ENCODE measurements at regions not wholly inside any gene's neighbourhood (a gene's known extent, or its start where the extent isn't known, plus 50 kb on each side); places are given as distances from the start of the nearest gene placed in this dataset.

DNA sequence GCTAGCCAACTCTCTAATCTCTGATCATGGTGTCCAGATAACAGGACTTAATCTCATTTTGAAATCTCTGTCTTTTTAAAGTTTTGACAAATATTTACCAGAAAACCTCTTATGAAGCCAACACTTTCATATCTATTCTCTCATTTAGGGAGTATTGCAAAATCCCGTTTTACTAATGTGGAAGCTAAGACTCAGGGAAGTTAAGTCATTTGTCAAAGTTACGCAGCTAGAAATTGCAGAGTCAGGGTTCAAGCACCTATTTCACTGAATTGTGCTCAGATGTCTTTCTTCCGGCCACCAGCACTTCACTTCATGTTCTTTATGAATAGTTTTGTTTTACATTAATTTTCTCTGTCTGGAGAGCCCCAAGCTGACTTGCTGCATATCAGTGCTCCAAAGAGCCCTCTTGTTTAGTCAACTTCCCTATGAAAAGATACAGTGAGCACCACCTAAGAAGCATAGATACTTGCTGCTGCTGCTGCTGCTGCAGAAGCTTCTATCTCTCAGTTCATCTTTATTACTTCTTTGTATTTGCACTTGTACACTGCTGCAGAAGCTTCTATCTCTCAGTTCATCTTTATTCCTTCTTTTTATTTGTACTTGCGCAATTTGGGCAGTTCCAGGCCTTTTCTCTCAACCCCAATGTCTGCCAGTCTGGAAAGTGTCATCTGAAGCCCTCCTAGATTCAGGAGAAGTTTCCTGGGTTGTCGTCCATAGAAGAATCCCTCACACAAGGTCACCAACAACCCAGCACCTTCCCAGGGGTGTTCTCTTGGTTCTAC, 329.7 kb downstream of the MAFB start:
- DNase-seq, result no peak
- TF ChIP-seq GATA1 (IDR thresholded peaks at IDR 0.05; ENCODE audit: low read depth, low read length) (no peak), POLR2A (IDR thresholded peaks at IDR 0.05; ENCODE audit: low read length) (no peak)

- no peak for TF ChIP-seq GATA1 (IDR thresholded peaks at IDR 0.05; ENCODE audit: low read depth, low read length)
- TF ChIP-seq POLR2A (IDR thresholded peaks at IDR 0.05; ENCODE audit: low read length), result no peak
- no peak for DNase-seq
Measured at GRCh38 chr20:40354880-40355279, 334.2 kb downstream of the MAFB start.

DNA sequence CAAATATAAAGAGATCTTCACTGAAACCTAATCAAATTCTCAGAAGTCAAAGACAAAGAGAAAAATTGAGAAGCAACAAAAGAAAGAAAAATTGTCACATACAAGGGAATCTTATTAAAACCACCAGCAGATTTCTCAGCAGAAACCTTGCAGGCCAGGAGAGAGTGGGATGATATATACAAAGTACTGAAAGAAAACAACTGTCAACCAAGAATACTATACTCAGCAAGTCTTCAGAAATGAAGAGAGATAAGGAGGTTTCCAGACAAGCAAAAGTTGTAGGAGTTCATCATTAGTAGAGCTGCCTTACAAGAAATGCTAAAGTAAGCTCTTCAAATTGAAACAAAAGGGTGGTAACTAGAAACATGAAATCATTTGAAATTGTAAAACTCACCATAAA, 345.6 kb downstream of the MAFB start:
- no peak for DNase-seq
- TF ChIP-seq GATA1 (IDR thresholded peaks at IDR 0.05; ENCODE audit: low read depth, low read length) (no peak), POLR2A (IDR thresholded peaks at IDR 0.05; ENCODE audit: low read length) (no peak)

DNA sequence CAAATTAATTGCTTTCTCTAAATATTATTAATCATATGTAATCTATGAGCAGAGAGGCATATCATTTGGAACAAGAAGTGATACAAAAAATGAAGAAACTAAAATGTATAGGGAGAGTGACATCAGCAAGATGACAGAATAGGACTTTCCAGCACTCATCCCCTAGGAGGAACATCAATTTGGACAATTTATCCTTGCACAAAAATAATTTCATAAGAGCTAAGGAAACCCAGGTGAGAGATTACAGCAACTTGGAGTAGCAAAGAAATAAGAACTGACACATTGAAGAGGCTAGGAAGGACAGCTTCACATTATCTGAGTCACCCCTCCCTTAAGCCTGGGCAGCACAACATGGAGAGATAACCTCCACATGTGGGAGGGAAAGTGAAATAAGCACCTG, 347.5 kb downstream of the MAFB start:
- TF ChIP-seq POLR2A (IDR thresholded peaks at IDR 0.05; ENCODE audit: low read length) (no peak), GATA1 (IDR thresholded peaks at IDR 0.05; ENCODE audit: low read depth, low read length) (no peak)
- no peak for DNase-seq

- no peak for DNase-seq
- TF ChIP-seq POLR2A (IDR thresholded peaks at IDR 0.05; ENCODE audit: low read length), result no peak
- no peak for TF ChIP-seq GATA1 (IDR thresholded peaks at IDR 0.05; ENCODE audit: low read depth, low read length)
Measured at GRCh38 chr20:40339661-40340449, 349.2 kb downstream of the MAFB start.

DNA sequence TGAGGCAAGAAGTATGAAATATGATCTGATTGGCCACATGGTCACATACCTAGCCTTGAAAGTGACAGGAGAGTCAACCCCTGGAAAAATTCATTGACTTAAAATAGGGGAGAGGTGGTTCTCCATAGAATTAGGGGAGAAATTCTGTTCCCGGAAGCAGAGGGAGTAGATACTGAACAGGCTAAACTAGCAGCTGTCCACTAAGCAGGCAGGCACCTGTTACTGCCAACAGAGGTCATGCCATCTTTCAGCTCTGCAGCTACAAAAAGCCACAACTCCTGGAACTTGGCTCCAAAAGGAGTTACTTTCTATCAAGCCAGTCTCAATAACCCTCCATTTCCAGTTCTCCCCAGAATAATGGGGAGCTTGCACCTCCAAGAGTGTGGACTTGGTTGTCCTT, 352.5 kb downstream of the MAFB start:
- TF ChIP-seq POLR2A (IDR thresholded peaks at IDR 0.05; ENCODE audit: low read length), result no peak
- no peak for TF ChIP-seq GATA1 (IDR thresholded peaks at IDR 0.05; ENCODE audit: low read depth, low read length)
- no peak for DNase-seq

DNA sequence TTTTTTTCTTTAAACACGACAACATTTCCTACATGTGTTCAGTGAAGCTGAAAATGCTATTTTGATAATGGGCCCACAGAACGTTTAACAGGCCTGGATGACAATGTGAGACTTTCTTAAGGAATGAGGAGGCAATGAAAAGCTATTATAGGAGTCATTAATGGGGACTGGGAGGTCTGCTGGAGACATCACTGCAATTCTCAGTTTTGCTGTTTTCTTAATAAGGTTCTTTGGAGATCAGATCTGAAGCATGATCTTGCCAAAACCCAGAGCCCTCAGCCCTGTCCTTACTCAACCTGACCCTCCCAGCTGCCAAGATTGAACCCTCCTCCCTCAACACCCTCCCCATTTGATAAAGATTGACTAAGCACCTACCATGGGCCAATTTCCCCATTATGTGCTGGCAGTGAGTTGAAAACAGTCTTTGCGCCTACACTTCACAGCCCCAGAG, 353.1 kb downstream of the MAFB start:
- DNase-seq, result no peak

GRCh38 chr20:40335437-40335836, 353.6 kb downstream of the MAFB start:
- no peak for DNase-seq
- no peak for TF ChIP-seq POLR2A (IDR thresholded peaks at IDR 0.05; ENCODE audit: low read length)

More for the DNA sequence above, 353.1 kb downstream of the MAFB start:
- TF ChIP-seq GATA1 (IDR thresholded peaks at IDR 0.05; ENCODE audit: low read depth, low read length) (no peak), POLR2A (IDR thresholded peaks at IDR 0.05; ENCODE audit: low read length) (no peak)

GRCh38 chr20:40333591-40333990, 355.4 kb downstream of the MAFB start:
- TF ChIP-seq POLR2A (IDR thresholded peaks at IDR 0.05; ENCODE audit: low read length) (no peak), GATA1 (IDR thresholded peaks at IDR 0.05; ENCODE audit: low read depth, low read length) (no peak)

GRCh38 chr20:40331807-40332560, 357.1 kb downstream of the MAFB start:
- no peak for DNase-seq
- TF ChIP-seq GATA1 (IDR thresholded peaks at IDR 0.05; ENCODE audit: low read depth, low read length) (no peak), POLR2A (IDR thresholded peaks at IDR 0.05; ENCODE audit: low read length) (no peak)

More at GRCh38 chr20:40333591-40333990, 355.4 kb downstream of the MAFB start:
- DNase-seq, result no peak

- no peak for DNase-seq
Measured at GRCh38 chr20:40331249-40331648, 357.8 kb downstream of the MAFB start.

DNA sequence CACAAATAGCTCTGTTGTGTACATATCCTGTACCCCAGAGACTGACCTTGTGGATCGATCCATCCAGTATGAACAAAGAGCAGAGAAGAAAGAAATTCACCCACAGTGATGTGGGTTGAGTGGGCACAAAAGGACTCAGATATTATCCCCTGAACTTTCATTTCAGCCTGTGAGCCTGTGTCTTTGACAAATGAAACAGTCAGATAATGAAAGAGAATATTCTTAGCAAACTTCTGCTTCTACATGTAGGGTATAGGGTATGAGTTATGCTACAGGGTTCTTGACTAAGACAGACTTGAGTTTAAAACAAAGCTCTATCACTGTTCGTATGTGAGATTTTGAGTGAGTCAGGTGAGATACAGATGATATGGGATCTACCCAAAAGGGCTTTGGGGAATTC, 359.7 kb downstream of the MAFB start:
- no peak for DNase-seq
- TF ChIP-seq POLR2A (IDR thresholded peaks at IDR 0.05; ENCODE audit: low read length), result no peak
- no peak for TF ChIP-seq GATA1 (IDR thresholded peaks at IDR 0.05; ENCODE audit: low read depth, low read length)

More at GRCh38 chr20:40331249-40331648, 357.8 kb downstream of the MAFB start:
- TF ChIP-seq GATA1 (IDR thresholded peaks at IDR 0.05; ENCODE audit: low read depth, low read length), result no peak
- no peak for TF ChIP-seq POLR2A (IDR thresholded peaks at IDR 0.05; ENCODE audit: low read length)

- no peak for DNase-seq
- TF ChIP-seq GATA1 (IDR thresholded peaks at IDR 0.05; ENCODE audit: low read depth, low read length) (no peak), POLR2A (IDR thresholded peaks at IDR 0.05; ENCODE audit: low read length) (no peak)
Measured at GRCh38 chr20:40326784-40327183, 362.3 kb downstream of the MAFB start.

DNA sequence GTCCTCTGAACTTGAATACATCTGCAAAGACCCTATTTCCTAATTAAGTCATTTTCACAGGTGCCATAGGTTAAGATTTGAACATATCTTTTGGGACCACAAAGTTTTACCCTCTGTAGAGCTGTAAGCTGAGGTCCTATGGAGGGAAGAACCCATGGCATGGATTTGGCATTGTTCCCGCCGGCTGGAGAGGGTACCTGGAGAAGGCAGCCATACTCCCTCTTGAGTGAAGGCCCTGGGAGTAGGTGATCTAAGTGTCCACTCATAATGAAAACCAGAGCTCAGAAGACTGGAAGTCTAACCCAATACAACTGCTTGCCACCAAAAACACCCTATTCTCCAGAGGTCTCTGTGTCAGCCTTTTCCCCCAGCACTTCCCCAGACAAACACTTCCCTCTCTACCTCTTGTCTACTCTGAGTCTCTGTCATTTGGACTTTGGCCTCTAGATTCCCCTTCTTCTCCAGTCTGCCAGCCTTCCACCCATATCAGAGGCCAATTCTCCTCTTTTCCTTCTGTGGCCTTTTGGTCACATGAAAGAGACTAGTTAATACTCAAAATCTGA, 363.9 kb downstream of the MAFB start:
- TF ChIP-seq GATA1 (IDR thresholded peaks at IDR 0.05; ENCODE audit: low read depth, low read length), result no peak
- TF ChIP-seq POLR2A (IDR thresholded peaks at IDR 0.05; ENCODE audit: low read length), result no peak
- DNase-seq, result no peak
